Panc1 (cell line): ENCODE measurements at regions not wholly inside any gene's neighbourhood (a gene's known extent, or its start where the extent isn't known, plus 50 kb on each side); places are given as distances from the start of the nearest gene placed in this dataset.

Source experiments
- POLR2AphosphoS5 ChIP-seq: IDR thresholded peaks from 2 replicates; pipeline ENCODE4 v1.6.1; 2012; ENCODE audit warnings: mild to moderate bottlenecking, low read depth, low read length, moderate library complexity
- TCF7L2 ChIP-seq: IDR thresholded peaks from 2 replicates; pipeline ENCODE4 v1.6.1; 2011; ENCODE audit warnings: mild to moderate bottlenecking, low read depth, low read length, inconsistent platforms
- TF ChIP-seq, protein P1 (sequence below): fragments of 450-650 bp; IDR thresholded peaks from 2 replicates; pipeline ENCODE4 v1.5.1; 2017; ENCODE audit warnings: mild to moderate bottlenecking
- TF ChIP-seq, protein P2 (sequence below), 2 experiments: IDR thresholded peaks; 2 replicates each; pipeline ENCODE4 v1.6.1; 2011 to 2012; ENCODE audit warnings: low read depth in 2 of 2, control low read depth in 1 of 2, low read length in 1 of 2, mild to moderate bottlenecking in 1 of 2, moderate library complexity in 1 of 2; ENCODE audit not compliant: insufficient read depth in 1 of 2

DNA sequence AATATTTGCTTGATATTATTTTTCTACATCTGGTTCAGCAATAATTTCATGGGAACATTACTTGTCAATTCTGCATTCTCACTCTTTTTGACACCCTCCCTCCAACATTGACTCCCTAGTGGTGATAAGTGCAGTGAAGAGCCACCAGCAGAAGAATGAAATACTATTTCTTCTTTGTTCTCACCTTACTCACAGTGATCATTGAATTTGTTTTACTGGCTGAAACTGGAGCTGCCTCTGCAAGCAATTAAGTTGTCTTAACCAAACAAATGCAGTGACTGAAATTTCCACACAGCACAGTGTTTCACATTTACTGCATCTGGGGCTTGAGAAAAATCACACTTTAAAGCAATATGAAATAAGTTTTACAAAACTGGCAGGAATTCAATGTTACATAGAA lies 189.8 kb downstream of the JRKL start:
- TF ChIP-seq, protein P1, sequence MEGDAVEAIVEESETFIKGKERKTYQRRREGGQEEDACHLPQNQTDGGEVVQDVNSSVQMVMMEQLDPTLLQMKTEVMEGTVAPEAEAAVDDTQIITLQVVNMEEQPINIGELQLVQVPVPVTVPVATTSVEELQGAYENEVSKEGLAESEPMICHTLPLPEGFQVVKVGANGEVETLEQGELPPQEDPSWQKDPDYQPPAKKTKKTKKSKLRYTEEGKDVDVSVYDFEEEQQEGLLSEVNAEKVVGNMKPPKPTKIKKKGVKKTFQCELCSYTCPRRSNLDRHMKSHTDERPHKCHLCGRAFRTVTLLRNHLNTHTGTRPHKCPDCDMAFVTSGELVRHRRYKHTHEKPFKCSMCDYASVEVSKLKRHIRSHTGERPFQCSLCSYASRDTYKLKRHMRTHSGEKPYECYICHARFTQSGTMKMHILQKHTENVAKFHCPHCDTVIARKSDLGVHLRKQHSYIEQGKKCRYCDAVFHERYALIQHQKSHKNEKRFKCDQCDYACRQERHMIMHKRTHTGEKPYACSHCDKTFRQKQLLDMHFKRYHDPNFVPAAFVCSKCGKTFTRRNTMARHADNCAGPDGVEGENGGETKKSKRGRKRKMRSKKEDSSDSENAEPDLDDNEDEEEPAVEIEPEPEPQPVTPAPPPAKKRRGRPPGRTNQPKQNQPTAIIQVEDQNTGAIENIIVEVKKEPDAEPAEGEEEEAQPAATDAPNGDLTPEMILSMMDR = no peak
- TF ChIP-seq, protein P2, sequence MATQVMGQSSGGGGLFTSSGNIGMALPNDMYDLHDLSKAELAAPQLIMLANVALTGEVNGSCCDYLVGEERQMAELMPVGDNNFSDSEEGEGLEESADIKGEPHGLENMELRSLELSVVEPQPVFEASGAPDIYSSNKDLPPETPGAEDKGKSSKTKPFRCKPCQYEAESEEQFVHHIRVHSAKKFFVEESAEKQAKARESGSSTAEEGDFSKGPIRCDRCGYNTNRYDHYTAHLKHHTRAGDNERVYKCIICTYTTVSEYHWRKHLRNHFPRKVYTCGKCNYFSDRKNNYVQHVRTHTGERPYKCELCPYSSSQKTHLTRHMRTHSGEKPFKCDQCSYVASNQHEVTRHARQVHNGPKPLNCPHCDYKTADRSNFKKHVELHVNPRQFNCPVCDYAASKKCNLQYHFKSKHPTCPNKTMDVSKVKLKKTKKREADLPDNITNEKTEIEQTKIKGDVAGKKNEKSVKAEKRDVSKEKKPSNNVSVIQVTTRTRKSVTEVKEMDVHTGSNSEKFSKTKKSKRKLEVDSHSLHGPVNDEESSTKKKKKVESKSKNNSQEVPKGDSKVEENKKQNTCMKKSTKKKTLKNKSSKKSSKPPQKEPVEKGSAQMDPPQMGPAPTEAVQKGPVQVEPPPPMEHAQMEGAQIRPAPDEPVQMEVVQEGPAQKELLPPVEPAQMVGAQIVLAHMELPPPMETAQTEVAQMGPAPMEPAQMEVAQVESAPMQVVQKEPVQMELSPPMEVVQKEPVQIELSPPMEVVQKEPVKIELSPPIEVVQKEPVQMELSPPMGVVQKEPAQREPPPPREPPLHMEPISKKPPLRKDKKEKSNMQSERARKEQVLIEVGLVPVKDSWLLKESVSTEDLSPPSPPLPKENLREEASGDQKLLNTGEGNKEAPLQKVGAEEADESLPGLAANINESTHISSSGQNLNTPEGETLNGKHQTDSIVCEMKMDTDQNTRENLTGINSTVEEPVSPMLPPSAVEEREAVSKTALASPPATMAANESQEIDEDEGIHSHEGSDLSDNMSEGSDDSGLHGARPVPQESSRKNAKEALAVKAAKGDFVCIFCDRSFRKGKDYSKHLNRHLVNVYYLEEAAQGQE (IDR thresholded peaks at IDR 0.05; ENCODE audit: insufficient read depth in 1 of 2, low read depth in 2 of 2, low read length in 1 of 2) = no peak
- TF ChIP-seq POLR2AphosphoS5 (no peak), TCF7L2 (no peak)
